H9 (cell line): ENCODE measurements at regions not wholly inside any gene's neighbourhood (a gene's known extent, or its start where the extent isn't known, plus 50 kb on each side); places are given as distances from the start of the nearest gene placed in this dataset.

ENCODE experiments used
- DNase-seq: peaks from one replicate; pipeline ENCODE4 v3.0.0-alpha.2; 2017
- H2AFZ ChIP-seq: one replicate; pipeline ENCODE4 v1.6.1; 2013; ENCODE audit warnings: mild to moderate bottlenecking, low read length, control low read depth, moderate library complexity
- H2AK5ac ChIP-seq: 2 replicates; pipeline ENCODE4 v1.6.1; 2013; ENCODE audit warnings: low read length, control low read depth, mixed read lengths; ENCODE audit not compliant: insufficient read length
- H2BK120ac ChIP-seq: one replicate; pipeline ENCODE4 v1.6.1; 2013; ENCODE audit warnings: low read depth, mild to moderate bottlenecking, low read length, control low read depth, inconsistent platforms; ENCODE audit not compliant: poor library complexity, severe bottlenecking
- H2BK12ac ChIP-seq: 2 replicates; pipeline ENCODE4 v1.6.1; 2013; ENCODE audit warnings: low read length, control low read depth, mixed read lengths, low read depth; ENCODE audit not compliant: insufficient read length
- H2BK15ac ChIP-seq: 2 replicates; pipeline ENCODE4 v1.6.1; 2013; ENCODE audit warnings: low read depth, low read length, control low read depth
- H2BK20ac ChIP-seq: one replicate; pipeline ENCODE4 v1.6.1; 2013; ENCODE audit warnings: low read depth, mild to moderate bottlenecking, low read length, control low read depth, inconsistent platforms; ENCODE audit not compliant: poor library complexity, severe bottlenecking
- H2BK5ac ChIP-seq: 2 replicates; pipeline ENCODE4 v1.6.1; 2013; ENCODE audit warnings: low read length, control low read depth, mixed read lengths; ENCODE audit not compliant: insufficient read length
- H3K14ac ChIP-seq: 2 replicates; pipeline ENCODE4 v1.6.1; 2013; ENCODE audit warnings: low read length, control low read depth; ENCODE audit not compliant: insufficient read depth
- H3K18ac ChIP-seq: 2 replicates; pipeline ENCODE4 v1.6.1; 2013; ENCODE audit warnings: low read depth, mild to moderate bottlenecking, mixed read lengths, low read length, control low read depth; ENCODE audit not compliant: insufficient read length
- H3K23ac ChIP-seq: 2 replicates; pipeline ENCODE4 v1.6.1; 2013; ENCODE audit warnings: low read length, control low read depth, mixed read lengths, low read depth; ENCODE audit not compliant: insufficient read length
- H3K23me2 ChIP-seq: 2 replicates; pipeline ENCODE4 v1.6.1; 2013; ENCODE audit warnings: low read depth, mild to moderate bottlenecking, mixed read lengths, low read length, control low read depth; ENCODE audit not compliant: insufficient read length, poor library complexity, severe bottlenecking
- H3K27ac ChIP-seq: 2 replicates; pipeline ENCODE4 v1.5.1; 2013; ENCODE audit warnings: low read length, control low read depth, mixed read lengths, low read depth; ENCODE audit not compliant: insufficient read length
- H3K27me3 ChIP-seq: 2 replicates; pipeline ENCODE4 v1.6.1; 2013; ENCODE audit warnings: low read length, control low read depth, inconsistent platforms; ENCODE audit not compliant: insufficient read depth
- H3K4ac ChIP-seq: 2 replicates; pipeline ENCODE4 v1.6.1; 2013; ENCODE audit warnings: low read depth, mild to moderate bottlenecking, control low read depth, inconsistent platforms, low read length, moderate library complexity
- H3K4me1 ChIP-seq: 2 replicates; pipeline ENCODE4 v1.6.1; 2013; ENCODE audit warnings: low read length, control low read depth, inconsistent platforms; ENCODE audit not compliant: insufficient read depth
- H3K4me2 ChIP-seq: 2 replicates; pipeline ENCODE4 v1.6.1; 2013; ENCODE audit warnings: low read length, control low read depth, mixed read lengths; ENCODE audit not compliant: insufficient read length, insufficient read depth
- H3K56ac ChIP-seq: 2 replicates; pipeline ENCODE4 v1.6.1; 2013; ENCODE audit warnings: low read depth, mild to moderate bottlenecking, mixed read lengths, low read length, control low read depth; ENCODE audit not compliant: insufficient read length
- H3K79me1 ChIP-seq: 2 replicates; pipeline ENCODE4 v1.6.1; 2013; ENCODE audit warnings: low read depth, mild to moderate bottlenecking, moderate library complexity, low read length, control low read depth, inconsistent platforms; ENCODE audit not compliant: insufficient read depth, poor library complexity, severe bottlenecking
- H3K79me2 ChIP-seq: 2 replicates; pipeline ENCODE4 v1.6.1; 2013; ENCODE audit warnings: low read length, control low read depth, inconsistent platforms; ENCODE audit not compliant: insufficient read depth
- H3K9ac ChIP-seq: 2 replicates; pipeline ENCODE4 v1.6.1; 2013; ENCODE audit warnings: low read length, control low read depth, mixed read lengths; ENCODE audit not compliant: insufficient read length; ENCODE audit errors: extremely low read depth
- H3K9me3 ChIP-seq: one replicate; pipeline ENCODE4 v1.6.1; 2013; ENCODE audit warnings: low read depth, low read length, inconsistent platforms; ENCODE audit not compliant: control insufficient read depth
- H3T11ph ChIP-seq: one replicate; pipeline ENCODE4 v1.6.1; 2013; ENCODE audit warnings: mild to moderate bottlenecking, low read length, control low read depth, inconsistent platforms
- H4K20me1 ChIP-seq: one replicate; pipeline ENCODE4 v1.6.1; 2013; ENCODE audit not compliant: control insufficient read depth, insufficient read length, insufficient read depth
- H4K5ac ChIP-seq: 2 replicates; pipeline ENCODE4 v1.6.1; 2013; ENCODE audit warnings: low read depth, mild to moderate bottlenecking, mixed read lengths, low read length, control low read depth; ENCODE audit not compliant: insufficient read length
- H4K8ac ChIP-seq: replicated peaks from 2 replicates; pipeline ENCODE4 v1.6.1; 2013; ENCODE audit warnings: low read length, control low read depth, mixed read lengths, low read depth; ENCODE audit not compliant: insufficient read length
- H4K91ac ChIP-seq: 2 replicates; pipeline ENCODE4 v1.6.1; 2013; ENCODE audit warnings: low read depth, mild to moderate bottlenecking, moderate library complexity, mixed read lengths, low read length, control low read depth; ENCODE audit not compliant: insufficient read length
- H3K27ac Mint-ChIP-seq, 3 experiments: 2 replicates in 2 of 3; 3 replicates in 1 of 3; pipeline ENCODE4 v1.8.0; 2020 to 2021; ENCODE audit warnings: mixed read lengths in 3 of 3, mild to moderate bottlenecking in 1 of 3, moderate library complexity in 1 of 3
- H3K27me3 Mint-ChIP-seq: 2 replicates; pipeline ENCODE4 v1.8.0; 2021; ENCODE audit warnings: low read depth, mild to moderate bottlenecking, moderate library complexity, mixed read lengths
- H3K36me3 Mint-ChIP-seq, 3 experiments: 2 replicates in 2 of 3; 3 replicates in 1 of 3; pipeline ENCODE4 v1.8.0; 2020 to 2021; ENCODE audit warnings: low read depth in 3 of 3, mixed read lengths in 3 of 3; ENCODE audit not compliant: insufficient read depth in 1 of 3
- H3K4me1 Mint-ChIP-seq, 2 experiments: 2 replicates each; pipeline ENCODE4 v1.8.0; 2020; ENCODE audit warnings: mixed read lengths in 2 of 2
- H3K4me3 Mint-ChIP-seq, 2 experiments: 2 replicates in 1 of 2; 3 replicates in 1 of 2; pipeline ENCODE4 v1.8.0; 2020 to 2021; ENCODE audit warnings: mild to moderate bottlenecking in 2 of 2, mixed read lengths in 2 of 2, moderate library complexity in 1 of 2
- H3K9me3 Mint-ChIP-seq, 2 experiments: 2 replicates in 1 of 2; 3 replicates in 1 of 2; pipeline ENCODE4 v1.8.0; 2020; ENCODE audit warnings: mild to moderate bottlenecking in 2 of 2, mixed read lengths in 2 of 2, moderate library complexity in 1 of 2
- WGBS: extraction: QIAGEN DNeasy Blood & Tissue Kit; methylation state at CpG from one replicate; pipeline ENCODE4 v1.1.7; 2013; ENCODE audit warnings: missing lambda C conversion rate, low lambda C conversion rate, mixed read lengths; ENCODE audit not compliant: insufficient read length; ENCODE audit errors: extremely low coverage; 5-methylcytosine and 5-hydroxymethylcytosine counted together
- TF ChIP-seq, protein P1 (sequence below): fragments of 200-600 bp; sonication (generic); conservative IDR thresholded peaks from 3 replicates; pipeline ENCODE4 v1.8.0; 2021; ENCODE audit warnings: antibody characterized with exemption, mild to moderate bottlenecking

DNA sequence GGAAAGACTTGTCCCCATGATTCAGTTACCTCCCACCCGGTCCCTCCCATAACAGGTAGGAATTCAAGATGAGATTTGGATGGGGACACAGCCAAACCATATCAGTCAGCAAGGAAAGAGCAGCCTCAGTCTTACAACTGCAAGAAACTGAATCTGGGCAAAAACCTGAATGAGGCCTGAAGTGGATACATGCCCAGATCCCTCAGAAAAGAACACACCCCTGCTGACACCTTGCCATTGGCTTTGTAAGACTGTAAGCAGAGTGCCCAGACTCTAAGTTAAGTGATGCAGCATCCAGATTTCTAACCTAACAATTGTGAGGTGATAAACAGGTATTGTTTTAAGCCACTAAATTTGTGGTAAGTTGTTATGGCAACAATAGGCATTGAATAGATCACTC lies 670.8 kb downstream of the SORCS1 start:
- 0 out of 4 replicates have a peak, but pooled peaks cover 0 to 2% of the 10 kb centered on the region in 2 experiments for H3K4me1 Mint-ChIP-seq
- WGBS, result no CpG with 5 or more reads among the region's 1 CpG

More for the DNA sequence above, 670.8 kb downstream of the SORCS1 start:
- no peaks in the 10 kb centered on the region for H3K23me2 ChIP-seq
- H3K79me1 ChIP-seq, result no peaks in the 10 kb centered on the region
- H3K9ac ChIP-seq, result no peak overlapping the region
- no peak overlapping the region for H4K5ac ChIP-seq
- H2BK15ac ChIP-seq, result no peak overlapping the region
- no peaks in the 10 kb centered on the region for H3K4me1 ChIP-seq
- H3K23ac ChIP-seq, result no peak overlapping the region
- no peak overlapping the region for H2AFZ ChIP-seq
- H4K8ac ChIP-seq, result no peak overlapping the region
- H4K91ac ChIP-seq, result no peak overlapping the region
- no peak overlapping the region for H3K27ac ChIP-seq
- H2BK5ac ChIP-seq, result no peak overlapping the region
- H3K18ac ChIP-seq, result no peak overlapping the region
- no peaks in the 10 kb centered on the region for H4K20me1 ChIP-seq
- H3K14ac ChIP-seq, result no peak overlapping the region
- no peak overlapping the region for H2AK5ac ChIP-seq
- H3K9me3 ChIP-seq, result no peaks in the 10 kb centered on the region
- TF ChIP-seq, protein P1, sequence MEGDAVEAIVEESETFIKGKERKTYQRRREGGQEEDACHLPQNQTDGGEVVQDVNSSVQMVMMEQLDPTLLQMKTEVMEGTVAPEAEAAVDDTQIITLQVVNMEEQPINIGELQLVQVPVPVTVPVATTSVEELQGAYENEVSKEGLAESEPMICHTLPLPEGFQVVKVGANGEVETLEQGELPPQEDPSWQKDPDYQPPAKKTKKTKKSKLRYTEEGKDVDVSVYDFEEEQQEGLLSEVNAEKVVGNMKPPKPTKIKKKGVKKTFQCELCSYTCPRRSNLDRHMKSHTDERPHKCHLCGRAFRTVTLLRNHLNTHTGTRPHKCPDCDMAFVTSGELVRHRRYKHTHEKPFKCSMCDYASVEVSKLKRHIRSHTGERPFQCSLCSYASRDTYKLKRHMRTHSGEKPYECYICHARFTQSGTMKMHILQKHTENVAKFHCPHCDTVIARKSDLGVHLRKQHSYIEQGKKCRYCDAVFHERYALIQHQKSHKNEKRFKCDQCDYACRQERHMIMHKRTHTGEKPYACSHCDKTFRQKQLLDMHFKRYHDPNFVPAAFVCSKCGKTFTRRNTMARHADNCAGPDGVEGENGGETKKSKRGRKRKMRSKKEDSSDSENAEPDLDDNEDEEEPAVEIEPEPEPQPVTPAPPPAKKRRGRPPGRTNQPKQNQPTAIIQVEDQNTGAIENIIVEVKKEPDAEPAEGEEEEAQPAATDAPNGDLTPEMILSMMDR, result no peak
- H3K4me3 Mint-ChIP-seq, result no peak overlapping the region
- H3K36me3 Mint-ChIP-seq, result peaks cover 0 to 5% (median 2%) of the 10 kb centered on the region in 3 experiments; a peak in 1 of 7 replicates
- H2BK20ac ChIP-seq, result no peak overlapping the region
- no peaks in the 10 kb centered on the region; the same call in 1 of the 2 replicates for H3K27me3 Mint-ChIP-seq
- H3K4me2 ChIP-seq, result no peak overlapping the region
- H3K56ac ChIP-seq, result no peak overlapping the region
- no peaks in the 10 kb centered on the region for H3K27me3 ChIP-seq
- no peak for DNase-seq
- no peak overlapping the region for H2BK12ac ChIP-seq
- no peak overlapping the region; a peak in 1 of 7 replicates for H3K27ac Mint-ChIP-seq
- H3K9me3 Mint-ChIP-seq, result peaks cover 3 to 6% of the 10 kb centered on the region in 2 experiments; a peak in 4 of 5 replicates
- H3K79me2 ChIP-seq, result no peaks in the 10 kb centered on the region
- H3T11ph ChIP-seq, result no peak overlapping the region
- H2BK120ac ChIP-seq, result no peak overlapping the region
- no peak overlapping the region for H3K4ac ChIP-seq
